Loucy (cell line): ENCODE measurements at regions not wholly inside any gene's neighbourhood (a gene's known extent, or its start where the extent isn't known, plus 50 kb on each side); places are given as distances from the start of the nearest gene placed in this dataset.

Source experiments
- CTCF ChIP-seq: fragments of 200-600 bp; sonication (generic); conservative IDR thresholded peaks from 2 replicates; pipeline ENCODE4 v1.5.1; 2014; ENCODE audit warnings: mild to moderate bottlenecking, antibody characterized with exemption, low read length
- EZH2phosphoT487 ChIP-seq: fragments of 200-600 bp; IDR thresholded peaks from 2 replicates; pipeline ENCODE4 v1.6.1; 2018; ENCODE audit warnings: antibody characterized with exemption, mild to moderate bottlenecking, moderate library complexity, borderline replicate concordance

GRCh38 chr12:97047361-97047760 lies 140.3 kb downstream of the NEDD1 start:
- no peak for TF ChIP-seq CTCF
- TF ChIP-seq EZH2phosphoT487 = no peak
